ENCODE measurements at regions not wholly inside any gene's neighbourhood (a gene's known extent, or its start where the extent isn't known, plus 50 kb on each side); places are given as distances from the start of the nearest gene placed in this dataset.

DNA sequence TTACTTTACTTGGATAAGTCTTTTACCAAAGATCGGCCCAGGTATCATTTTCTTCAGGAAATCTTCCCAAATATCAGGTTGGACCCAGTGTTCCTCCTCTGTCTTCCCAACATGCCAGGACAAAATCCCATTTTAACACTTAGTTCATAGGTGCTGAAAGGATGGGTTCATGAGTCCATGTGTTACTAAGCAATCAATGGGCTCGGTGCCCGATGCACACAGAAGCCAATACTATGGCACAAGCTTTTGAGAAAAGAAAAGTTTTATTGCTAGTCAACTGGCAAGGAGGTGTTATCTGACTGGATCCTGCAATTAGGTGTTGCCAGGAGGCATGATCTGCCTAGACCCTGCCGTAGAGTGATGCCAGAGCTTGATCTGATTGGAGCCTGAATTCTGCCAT lies 133.3 kb upstream of the SLC44A3 start:
- TF ChIP-seq ZNF70 (CRISPR knock-in tag; IDR thresholded peaks at IDR 0.05) = no peak
- no peak for TF ChIP-seq SNAI2 (CRISPR knock-in tag; IDR thresholded peaks at IDR 0.05)
- no peak for TF ChIP-seq ISL1 (CRISPR knock-in tag; IDR thresholded peaks at IDR 0.05)
- TF ChIP-seq, protein P1, sequence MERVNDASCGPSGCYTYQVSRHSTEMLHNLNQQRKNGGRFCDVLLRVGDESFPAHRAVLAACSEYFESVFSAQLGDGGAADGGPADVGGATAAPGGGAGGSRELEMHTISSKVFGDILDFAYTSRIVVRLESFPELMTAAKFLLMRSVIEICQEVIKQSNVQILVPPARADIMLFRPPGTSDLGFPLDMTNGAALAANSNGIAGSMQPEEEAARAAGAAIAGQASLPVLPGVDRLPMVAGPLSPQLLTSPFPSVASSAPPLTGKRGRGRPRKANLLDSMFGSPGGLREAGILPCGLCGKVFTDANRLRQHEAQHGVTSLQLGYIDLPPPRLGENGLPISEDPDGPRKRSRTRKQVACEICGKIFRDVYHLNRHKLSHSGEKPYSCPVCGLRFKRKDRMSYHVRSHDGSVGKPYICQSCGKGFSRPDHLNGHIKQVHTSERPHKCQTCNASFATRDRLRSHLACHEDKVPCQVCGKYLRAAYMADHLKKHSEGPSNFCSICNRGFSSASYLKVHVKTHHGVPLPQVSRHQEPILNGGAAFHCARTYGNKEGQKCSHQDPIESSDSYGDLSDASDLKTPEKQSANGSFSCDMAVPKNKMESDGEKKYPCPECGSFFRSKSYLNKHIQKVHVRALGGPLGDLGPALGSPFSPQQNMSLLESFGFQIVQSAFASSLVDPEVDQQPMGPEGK (CRISPR knock-in tag; IDR thresholded peaks at IDR 0.05; ENCODE audit: borderline replicate concordance) = no peak
- TF ChIP-seq, protein P2, sequence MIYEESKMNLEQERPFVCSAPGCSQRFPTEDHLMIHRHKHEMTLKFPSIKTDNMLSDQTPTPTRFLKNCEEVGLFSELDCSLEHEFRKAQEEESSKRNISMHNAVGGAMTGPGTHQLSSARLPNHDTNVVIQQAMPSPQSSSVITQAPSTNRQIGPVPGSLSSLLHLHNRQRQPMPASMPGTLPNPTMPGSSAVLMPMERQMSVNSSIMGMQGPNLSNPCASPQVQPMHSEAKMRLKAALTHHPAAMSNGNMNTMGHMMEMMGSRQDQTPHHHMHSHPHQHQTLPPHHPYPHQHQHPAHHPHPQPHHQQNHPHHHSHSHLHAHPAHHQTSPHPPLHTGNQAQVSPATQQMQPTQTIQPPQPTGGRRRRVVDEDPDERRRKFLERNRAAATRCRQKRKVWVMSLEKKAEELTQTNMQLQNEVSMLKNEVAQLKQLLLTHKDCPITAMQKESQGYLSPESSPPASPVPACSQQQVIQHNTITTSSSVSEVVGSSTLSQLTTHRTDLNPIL (CRISPR knock-in tag; IDR thresholded peaks at IDR 0.05; ENCODE audit: low read depth) = no peak
- no peak for TF ChIP-seq GLIS3 (CRISPR knock-in tag; IDR thresholded peaks at IDR 0.05)
- no peak for TF ChIP-seq ESRRG (CRISPR knock-in tag; IDR thresholded peaks at IDR 0.05)
- TF ChIP-seq ZC3H10 (CRISPR knock-in tag; IDR thresholded peaks at IDR 0.05) = no peak
- TF ChIP-seq, protein P3, sequence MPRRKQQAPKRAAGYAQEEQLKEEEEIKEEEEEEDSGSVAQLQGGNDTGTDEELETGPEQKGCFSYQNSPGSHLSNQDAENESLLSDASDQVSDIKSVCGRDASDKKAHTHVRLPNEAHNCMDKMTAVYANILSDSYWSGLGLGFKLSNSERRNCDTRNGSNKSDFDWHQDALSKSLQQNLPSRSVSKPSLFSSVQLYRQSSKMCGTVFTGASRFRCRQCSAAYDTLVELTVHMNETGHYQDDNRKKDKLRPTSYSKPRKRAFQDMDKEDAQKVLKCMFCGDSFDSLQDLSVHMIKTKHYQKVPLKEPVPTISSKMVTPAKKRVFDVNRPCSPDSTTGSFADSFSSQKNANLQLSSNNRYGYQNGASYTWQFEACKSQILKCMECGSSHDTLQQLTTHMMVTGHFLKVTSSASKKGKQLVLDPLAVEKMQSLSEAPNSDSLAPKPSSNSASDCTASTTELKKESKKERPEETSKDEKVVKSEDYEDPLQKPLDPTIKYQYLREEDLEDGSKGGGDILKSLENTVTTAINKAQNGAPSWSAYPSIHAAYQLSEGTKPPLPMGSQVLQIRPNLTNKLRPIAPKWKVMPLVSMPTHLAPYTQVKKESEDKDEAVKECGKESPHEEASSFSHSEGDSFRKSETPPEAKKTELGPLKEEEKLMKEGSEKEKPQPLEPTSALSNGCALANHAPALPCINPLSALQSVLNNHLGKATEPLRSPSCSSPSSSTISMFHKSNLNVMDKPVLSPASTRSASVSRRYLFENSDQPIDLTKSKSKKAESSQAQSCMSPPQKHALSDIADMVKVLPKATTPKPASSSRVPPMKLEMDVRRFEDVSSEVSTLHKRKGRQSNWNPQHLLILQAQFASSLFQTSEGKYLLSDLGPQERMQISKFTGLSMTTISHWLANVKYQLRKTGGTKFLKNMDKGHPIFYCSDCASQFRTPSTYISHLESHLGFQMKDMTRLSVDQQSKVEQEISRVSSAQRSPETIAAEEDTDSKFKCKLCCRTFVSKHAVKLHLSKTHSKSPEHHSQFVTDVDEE (CRISPR knock-in tag; IDR thresholded peaks at IDR 0.05) = no peak
